ENCODE measurements at regions not wholly inside any gene's neighbourhood (a gene's known extent, or its start where the extent isn't known, plus 50 kb on each side); places are given as distances from the start of the nearest gene placed in this dataset.

GRCh38 chr4:185862340-185862739 lies 50.3 kb upstream of the SORBS2 start:
- in situ Hi-C loops (cut with HindIII; ENCODE audit: low pct_ligation_motif_present, low pct_unique_long_range_greater_than_20kb, low sequenced_read_pairs) = no loop called here
- DNase-seq = no peak

GRCh38 chr4:185863946-185864345 lies 52.0 kb upstream of the SORBS2 start:
- DNase-seq = no peak
- in situ Hi-C loops (cut with HindIII; ENCODE audit: low pct_ligation_motif_present, low pct_unique_long_range_greater_than_20kb, low sequenced_read_pairs) = no loop called here

GRCh38 chr4:185865901-185866328 lies 53.9 kb upstream of the SORBS2 start:
- in situ Hi-C loops (cut with HindIII; ENCODE audit: low pct_ligation_motif_present, low pct_unique_long_range_greater_than_20kb, low sequenced_read_pairs) = no loop called here
- DNase-seq = no peak

GRCh38 chr4:185867770-185868169 lies 55.8 kb upstream of the SORBS2 start:
- in situ Hi-C loops (cut with HindIII; ENCODE audit: low pct_ligation_motif_present, low pct_unique_long_range_greater_than_20kb, low sequenced_read_pairs) = no loop called here
- no peak for DNase-seq

- DNase-seq = no peak
- in situ Hi-C loops (cut with HindIII; ENCODE audit: low pct_ligation_motif_present, low pct_unique_long_range_greater_than_20kb, low sequenced_read_pairs) = no loop called here
These were observed 57.0 kb upstream of the SORBS2 start for GRCh38 chr4:185868983-185869382.

GRCh38 chr4:185869427-185869826 lies 57.4 kb upstream of the SORBS2 start:
- no peak for DNase-seq
- in situ Hi-C loops (cut with HindIII; ENCODE audit: low pct_ligation_motif_present, low pct_unique_long_range_greater_than_20kb, low sequenced_read_pairs) = no loop called here

GRCh38 chr4:185870366-185870765 lies 58.4 kb upstream of the SORBS2 start:
- no peak for DNase-seq
- in situ Hi-C loops (cut with HindIII; ENCODE audit: low pct_ligation_motif_present, low pct_unique_long_range_greater_than_20kb, low sequenced_read_pairs) = no loop called here

- in situ Hi-C loops (cut with HindIII; ENCODE audit: low pct_ligation_motif_present, low pct_unique_long_range_greater_than_20kb, low sequenced_read_pairs) = no loop called here
These were observed 60.9 kb upstream of the SORBS2 start for GRCh38 chr4:185872747-185873380.

GRCh38 chr4:185874516-185875230 lies 62.7 kb upstream of the SORBS2 start:
- in situ Hi-C loops (cut with HindIII; ENCODE audit: low pct_ligation_motif_present, low pct_unique_long_range_greater_than_20kb, low sequenced_read_pairs) = no loop called here
- DNase-seq = peak; percentile 24

More at GRCh38 chr4:185872747-185873380, 60.9 kb upstream of the SORBS2 start:
- DNase-seq = no peak

GRCh38 chr4:185875316-185875907 lies 63.4 kb upstream of the SORBS2 start:
- no peak for DNase-seq

GRCh38 chr4:185878633-185879032 lies 66.6 kb upstream of the SORBS2 start:
- in situ Hi-C loops (cut with HindIII; ENCODE audit: low pct_ligation_motif_present, low pct_unique_long_range_greater_than_20kb, low sequenced_read_pairs) = no loop called here
- no peak for DNase-seq

More at GRCh38 chr4:185875316-185875907, 63.4 kb upstream of the SORBS2 start:
- in situ Hi-C loops (cut with HindIII; ENCODE audit: low pct_ligation_motif_present, low pct_unique_long_range_greater_than_20kb, low sequenced_read_pairs) = no loop called here

- in situ Hi-C loops (cut with HindIII; ENCODE audit: low pct_ligation_motif_present, low pct_unique_long_range_greater_than_20kb, low sequenced_read_pairs) = no loop called here
These were observed 67.8 kb upstream of the SORBS2 start for GRCh38 chr4:185879666-185880312.

GRCh38 chr4:185880571-185880970 lies 68.6 kb upstream of the SORBS2 start:
- DNase-seq = no peak
- in situ Hi-C loops (cut with HindIII; ENCODE audit: low pct_ligation_motif_present, low pct_unique_long_range_greater_than_20kb, low sequenced_read_pairs) = no loop called here

More at GRCh38 chr4:185879666-185880312, 67.8 kb upstream of the SORBS2 start:
- DNase-seq = no peak

GRCh38 chr4:185881430-185881829 lies 69.4 kb upstream of the SORBS2 start:
- peak; percentile 30 for DNase-seq
- in situ Hi-C loops (cut with HindIII; ENCODE audit: low pct_ligation_motif_present, low pct_unique_long_range_greater_than_20kb, low sequenced_read_pairs) = no loop called here

- in situ Hi-C loops (cut with HindIII; ENCODE audit: low pct_ligation_motif_present, low pct_unique_long_range_greater_than_20kb, low sequenced_read_pairs) = no loop called here
- DNase-seq = no peak
These were observed 71.6 kb upstream of the SORBS2 start for GRCh38 chr4:185883591-185883990.

GRCh38 chr4:185885075-185885474 lies 73.1 kb upstream of the SORBS2 start:
- DNase-seq = no peak
- in situ Hi-C loops (cut with HindIII; ENCODE audit: low pct_ligation_motif_present, low pct_unique_long_range_greater_than_20kb, low sequenced_read_pairs) = no loop called here

GRCh38 chr4:185885604-185886003 lies 73.6 kb upstream of the SORBS2 start:
- in situ Hi-C loops (cut with HindIII; ENCODE audit: low pct_ligation_motif_present, low pct_unique_long_range_greater_than_20kb, low sequenced_read_pairs) = no loop called here
- no peak for DNase-seq

GRCh38 chr4:185886832-185887524 lies 75.0 kb upstream of the SORBS2 start:
- in situ Hi-C loops (cut with HindIII; ENCODE audit: low pct_ligation_motif_present, low pct_unique_long_range_greater_than_20kb, low sequenced_read_pairs) = no loop called here
- no peak for DNase-seq

GRCh38 chr4:185888676-185889075 lies 76.7 kb upstream of the SORBS2 start:
- no peak for DNase-seq
- in situ Hi-C loops (cut with HindIII; ENCODE audit: low pct_ligation_motif_present, low pct_unique_long_range_greater_than_20kb, low sequenced_read_pairs) = no loop called here
